HG02973 (cell line): ENCODE measurements at regions not wholly inside any gene's neighbourhood (a gene's known extent, or its start where the extent isn't known, plus 50 kb on each side); places are given as distances from the start of the nearest gene placed in this dataset.

Experiments
- ATAC-seq: cut with Tn5 transposase; IDR thresholded peaks from one replicate; pipeline ENCODE4 v1.9.1; 2021; ENCODE audit warnings: moderate library complexity; ENCODE audit not compliant: unreplicated experiment

GRCh38 chr3:111470032-111470431 is 72.0 kb upstream of the CD96 start:
- ATAC-seq = no peak

- no peak for ATAC-seq
Observed at GRCh38 chr3:111471831-111472230, 70.2 kb upstream of the CD96 start.

- no peak for ATAC-seq
Observed at GRCh38 chr3:111472556-111472955, 69.4 kb upstream of the CD96 start.

- no peak for ATAC-seq
Observed at GRCh38 chr3:111473550-111473949, 68.4 kb upstream of the CD96 start.

GRCh38 chr3:111476701-111477100 is 65.3 kb upstream of the CD96 start:
- ATAC-seq = no peak

GRCh38 chr3:111480091-111480490 is 61.9 kb upstream of the CD96 start:
- no peak for ATAC-seq

- no peak for ATAC-seq
Observed at GRCh38 chr3:111481551-111481950, 60.4 kb upstream of the CD96 start.

GRCh38 chr3:111482574-111482973 is 59.4 kb upstream of the CD96 start:
- no peak for ATAC-seq

GRCh38 chr3:111485086-111485485 is 56.9 kb upstream of the CD96 start:
- ATAC-seq = no peak
